ENCODE measurements at regions not wholly inside any gene's neighbourhood (a gene's known extent, or its start where the extent isn't known, plus 50 kb on each side); places are given as distances from the start of the nearest gene placed in this dataset.

DNA sequence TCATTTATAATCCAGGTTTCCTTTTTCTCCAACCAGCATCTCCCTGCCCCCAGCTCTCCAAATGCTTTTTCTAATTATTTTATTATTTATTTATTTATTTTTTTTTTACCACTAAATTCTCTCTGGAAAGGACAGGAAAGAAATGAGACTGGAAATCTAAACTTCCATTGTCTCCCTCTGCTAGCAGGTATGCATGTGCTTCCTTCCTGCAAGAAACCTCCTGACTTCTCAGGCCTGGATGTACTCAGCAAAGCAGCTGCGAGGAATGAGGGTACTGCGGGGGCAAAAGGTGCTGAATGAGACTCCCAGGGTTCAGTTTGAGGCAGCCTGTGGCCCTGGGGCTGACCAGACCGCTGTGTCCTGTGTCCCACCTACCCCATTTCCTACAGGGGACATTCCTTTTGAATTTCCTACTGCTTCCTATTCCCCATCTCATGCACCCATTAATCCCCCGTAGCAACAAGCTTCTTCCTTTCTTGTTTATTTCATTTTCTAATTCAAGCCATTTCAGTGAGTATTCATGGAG, 324.6 kb upstream of the IGFBP3 start (continued):
- TF ChIP-seq, protein P1, sequence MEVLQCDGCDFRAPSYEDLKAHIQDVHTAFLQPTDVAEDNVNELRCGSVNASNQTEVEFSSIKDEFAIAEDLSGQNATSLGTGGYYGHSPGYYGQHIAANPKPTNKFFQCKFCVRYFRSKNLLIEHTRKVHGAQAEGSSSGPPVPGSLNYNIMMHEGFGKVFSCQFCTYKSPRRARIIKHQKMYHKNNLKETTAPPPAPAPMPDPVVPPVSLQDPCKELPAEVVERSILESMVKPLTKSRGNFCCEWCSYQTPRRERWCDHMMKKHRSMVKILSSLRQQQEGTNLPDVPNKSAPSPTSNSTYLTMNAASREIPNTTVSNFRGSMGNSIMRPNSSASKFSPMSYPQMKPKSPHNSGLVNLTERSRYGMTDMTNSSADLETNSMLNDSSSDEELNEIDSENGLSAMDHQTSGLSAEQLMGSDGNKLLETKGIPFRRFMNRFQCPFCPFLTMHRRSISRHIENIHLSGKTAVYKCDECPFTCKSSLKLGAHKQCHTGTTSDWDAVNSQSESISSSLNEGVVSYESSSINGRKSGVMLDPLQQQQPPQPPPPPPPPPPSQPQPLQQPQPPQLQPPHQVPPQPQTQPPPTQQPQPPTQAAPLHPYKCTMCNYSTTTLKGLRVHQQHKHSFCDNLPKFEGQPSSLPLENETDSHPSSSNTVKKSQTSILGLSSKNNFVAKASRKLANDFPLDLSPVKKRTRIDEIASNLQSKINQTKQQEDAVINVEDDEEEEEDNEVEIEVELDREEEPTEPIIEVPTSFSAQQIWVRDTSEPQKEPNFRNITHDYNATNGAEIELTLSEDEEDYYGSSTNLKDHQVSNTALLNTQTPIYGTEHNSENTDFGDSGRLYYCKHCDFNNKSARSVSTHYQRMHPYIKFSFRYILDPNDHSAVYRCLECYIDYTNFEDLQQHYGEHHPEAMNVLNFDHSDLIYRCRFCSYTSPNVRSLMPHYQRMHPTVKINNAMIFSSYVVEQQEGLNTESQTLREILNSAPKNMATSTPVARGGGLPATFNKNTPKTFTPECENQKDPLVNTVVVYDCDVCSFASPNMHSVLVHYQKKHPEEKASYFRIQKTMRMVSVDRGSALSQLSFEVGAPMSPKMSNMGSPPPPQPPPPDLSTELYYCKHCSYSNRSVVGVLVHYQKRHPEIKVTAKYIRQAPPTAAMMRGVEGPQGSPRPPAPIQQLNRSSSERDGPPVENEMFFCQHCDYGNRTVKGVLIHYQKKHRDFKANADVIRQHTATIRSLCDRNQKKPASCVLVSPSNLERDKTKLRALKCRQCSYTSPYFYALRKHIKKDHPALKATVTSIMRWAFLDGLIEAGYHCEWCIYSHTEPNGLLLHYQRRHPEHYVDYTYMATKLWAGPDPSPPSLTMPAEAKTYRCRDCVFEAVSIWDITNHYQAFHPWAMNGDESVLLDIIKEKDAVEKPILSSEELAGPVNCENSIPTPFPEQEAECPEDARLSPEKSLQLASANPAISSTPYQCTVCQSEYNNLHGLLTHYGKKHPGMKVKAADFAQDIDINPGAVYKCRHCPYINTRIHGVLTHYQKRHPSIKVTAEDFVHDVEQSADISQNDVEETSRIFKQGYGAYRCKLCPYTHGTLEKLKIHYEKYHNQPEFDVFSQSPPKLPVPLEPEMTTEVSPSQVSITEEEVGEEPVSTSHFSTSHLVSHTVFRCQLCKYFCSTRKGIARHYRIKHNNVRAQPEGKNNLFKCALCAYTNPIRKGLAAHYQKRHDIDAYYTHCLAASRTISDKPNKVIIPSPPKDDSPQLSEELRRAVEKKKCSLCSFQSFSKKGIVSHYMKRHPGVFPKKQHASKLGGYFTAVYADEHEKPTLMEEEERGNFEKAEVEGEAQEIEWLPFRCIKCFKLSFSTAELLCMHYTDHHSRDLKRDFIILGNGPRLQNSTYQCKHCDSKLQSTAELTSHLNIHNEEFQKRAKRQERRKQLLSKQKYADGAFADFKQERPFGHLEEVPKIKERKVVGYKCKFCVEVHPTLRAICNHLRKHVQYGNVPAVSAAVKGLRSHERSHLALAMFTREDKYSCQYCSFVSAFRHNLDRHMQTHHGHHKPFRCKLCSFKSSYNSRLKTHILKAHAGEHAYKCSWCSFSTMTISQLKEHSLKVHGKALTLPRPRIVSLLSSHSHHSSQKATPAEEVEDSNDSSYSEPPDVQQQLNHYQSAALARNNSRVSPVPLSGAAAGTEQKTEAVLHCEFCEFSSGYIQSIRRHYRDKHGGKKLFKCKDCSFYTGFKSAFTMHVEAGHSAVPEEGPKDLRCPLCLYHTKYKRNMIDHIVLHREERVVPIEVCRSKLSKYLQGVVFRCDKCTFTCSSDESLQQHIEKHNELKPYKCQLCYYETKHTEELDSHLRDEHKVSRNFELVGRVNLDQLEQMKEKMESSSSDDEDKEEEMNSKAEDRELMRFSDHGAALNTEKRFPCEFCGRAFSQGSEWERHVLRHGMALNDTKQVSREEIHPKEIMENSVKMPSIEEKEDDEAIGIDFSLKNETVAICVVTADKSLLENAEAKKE (CRISPR knock-in tag; IDR thresholded peaks at IDR 0.05) = no peak
- TF ChIP-seq, protein P2, sequence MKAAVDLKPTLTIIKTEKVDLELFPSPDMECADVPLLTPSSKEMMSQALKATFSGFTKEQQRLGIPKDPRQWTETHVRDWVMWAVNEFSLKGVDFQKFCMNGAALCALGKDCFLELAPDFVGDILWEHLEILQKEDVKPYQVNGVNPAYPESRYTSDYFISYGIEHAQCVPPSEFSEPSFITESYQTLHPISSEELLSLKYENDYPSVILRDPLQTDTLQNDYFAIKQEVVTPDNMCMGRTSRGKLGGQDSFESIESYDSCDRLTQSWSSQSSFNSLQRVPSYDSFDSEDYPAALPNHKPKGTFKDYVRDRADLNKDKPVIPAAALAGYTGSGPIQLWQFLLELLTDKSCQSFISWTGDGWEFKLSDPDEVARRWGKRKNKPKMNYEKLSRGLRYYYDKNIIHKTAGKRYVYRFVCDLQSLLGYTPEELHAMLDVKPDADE (IDR thresholded peaks at IDR 0.05) = no peak
- TF ChIP-seq CREB1 (CRISPR knock-in tag; IDR thresholded peaks at IDR 0.05; ENCODE audit: low read depth) (no peak), EZH2 (IDR thresholded peaks at IDR 0.05; ENCODE audit: low read depth, unreplicated experiment) (no peak), STAT1 (IDR thresholded peaks at IDR 0.05; ENCODE audit: unreplicated experiment) (no peak), POLR2AphosphoS5 (IDR thresholded peaks at IDR 0.05; ENCODE audit: low read depth) (no peak), JUNB (IDR thresholded peaks at IDR 0.05; ENCODE audit: unreplicated experiment) (no peak)
- TF ChIP-seq, protein P3, sequence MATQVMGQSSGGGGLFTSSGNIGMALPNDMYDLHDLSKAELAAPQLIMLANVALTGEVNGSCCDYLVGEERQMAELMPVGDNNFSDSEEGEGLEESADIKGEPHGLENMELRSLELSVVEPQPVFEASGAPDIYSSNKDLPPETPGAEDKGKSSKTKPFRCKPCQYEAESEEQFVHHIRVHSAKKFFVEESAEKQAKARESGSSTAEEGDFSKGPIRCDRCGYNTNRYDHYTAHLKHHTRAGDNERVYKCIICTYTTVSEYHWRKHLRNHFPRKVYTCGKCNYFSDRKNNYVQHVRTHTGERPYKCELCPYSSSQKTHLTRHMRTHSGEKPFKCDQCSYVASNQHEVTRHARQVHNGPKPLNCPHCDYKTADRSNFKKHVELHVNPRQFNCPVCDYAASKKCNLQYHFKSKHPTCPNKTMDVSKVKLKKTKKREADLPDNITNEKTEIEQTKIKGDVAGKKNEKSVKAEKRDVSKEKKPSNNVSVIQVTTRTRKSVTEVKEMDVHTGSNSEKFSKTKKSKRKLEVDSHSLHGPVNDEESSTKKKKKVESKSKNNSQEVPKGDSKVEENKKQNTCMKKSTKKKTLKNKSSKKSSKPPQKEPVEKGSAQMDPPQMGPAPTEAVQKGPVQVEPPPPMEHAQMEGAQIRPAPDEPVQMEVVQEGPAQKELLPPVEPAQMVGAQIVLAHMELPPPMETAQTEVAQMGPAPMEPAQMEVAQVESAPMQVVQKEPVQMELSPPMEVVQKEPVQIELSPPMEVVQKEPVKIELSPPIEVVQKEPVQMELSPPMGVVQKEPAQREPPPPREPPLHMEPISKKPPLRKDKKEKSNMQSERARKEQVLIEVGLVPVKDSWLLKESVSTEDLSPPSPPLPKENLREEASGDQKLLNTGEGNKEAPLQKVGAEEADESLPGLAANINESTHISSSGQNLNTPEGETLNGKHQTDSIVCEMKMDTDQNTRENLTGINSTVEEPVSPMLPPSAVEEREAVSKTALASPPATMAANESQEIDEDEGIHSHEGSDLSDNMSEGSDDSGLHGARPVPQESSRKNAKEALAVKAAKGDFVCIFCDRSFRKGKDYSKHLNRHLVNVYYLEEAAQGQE (IDR thresholded peaks at IDR 0.05; ENCODE audit: unreplicated experiment) = no peak
